Astrocyte of the cerebellum (primary cell): ENCODE measurements at regions not wholly inside any gene's neighbourhood (a gene's known extent, or its start where the extent isn't known, plus 50 kb on each side); places are given as distances from the start of the nearest gene placed in this dataset.

Source experiments
- DNase-seq: peaks from one replicate; pipeline ENCODE4 v3.0.0-alpha.2; 2011; ENCODE audit warnings: low read depth
- H3K4me3 ChIP-seq: 2 replicates; pipeline ENCODE4 v1.5.1; 2011; ENCODE audit warnings: mild to moderate bottlenecking, low read depth, low read length, moderate library complexity
- in situ Hi-C: cut with HindIII; loops from 2 replicates; pipeline ENCODE4 v1.10.0; 2017; ENCODE audit warnings: low sequenced_read_pairs
- TF ChIP-seq, protein P1 (sequence below): IDR thresholded peaks from 2 replicates; pipeline ENCODE4 v1.5.1; 2012; ENCODE audit warnings: low read length, low read depth, moderate library complexity, mild to moderate bottlenecking; ENCODE audit errors: missing control alignments

DNA sequence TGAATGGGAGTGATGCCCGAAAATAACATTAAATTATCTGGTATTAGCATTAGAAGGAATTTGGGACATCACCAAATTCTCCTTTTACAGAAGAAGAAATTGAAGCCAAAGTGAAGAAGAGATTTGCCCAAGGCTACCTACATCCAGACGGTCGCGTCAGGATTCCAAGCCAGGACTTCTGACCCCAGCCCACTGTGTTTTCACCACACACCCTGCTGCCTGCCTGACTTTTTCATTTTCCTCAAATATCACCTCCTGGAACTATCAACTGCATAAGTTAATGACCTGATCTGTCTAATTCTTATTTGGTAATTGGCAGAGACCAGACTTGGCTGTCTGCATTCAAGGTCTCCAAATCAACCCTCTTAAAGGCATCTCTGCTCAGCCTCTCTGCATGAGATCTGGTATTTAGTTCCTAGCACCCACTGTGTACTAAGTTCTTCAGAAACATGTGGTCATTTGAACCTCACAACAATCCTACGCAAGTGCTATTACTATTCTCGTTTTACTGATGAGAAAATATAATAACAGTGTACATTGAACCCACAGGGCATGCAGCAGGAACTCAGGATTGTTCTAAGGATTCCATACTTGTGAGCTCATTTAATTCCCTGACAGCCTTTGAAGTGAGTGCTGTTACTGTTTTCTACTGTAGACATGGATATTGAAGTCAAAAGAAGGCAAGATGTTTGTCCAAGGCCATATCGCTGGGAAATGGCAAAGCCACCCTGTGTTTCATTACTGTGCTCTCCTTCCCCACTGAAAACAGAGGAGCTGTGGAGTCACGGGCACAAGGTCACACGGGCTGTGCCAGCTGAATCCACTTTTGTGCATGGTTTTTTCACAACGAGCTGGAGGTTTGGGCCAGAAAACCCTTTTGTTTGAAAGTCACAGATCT is 195.2 kb upstream of the C1QTNF7 start:
- no peak overlapping the region for H3K4me3 ChIP-seq
- DNase-seq, result peak; percentile 60

DNA sequence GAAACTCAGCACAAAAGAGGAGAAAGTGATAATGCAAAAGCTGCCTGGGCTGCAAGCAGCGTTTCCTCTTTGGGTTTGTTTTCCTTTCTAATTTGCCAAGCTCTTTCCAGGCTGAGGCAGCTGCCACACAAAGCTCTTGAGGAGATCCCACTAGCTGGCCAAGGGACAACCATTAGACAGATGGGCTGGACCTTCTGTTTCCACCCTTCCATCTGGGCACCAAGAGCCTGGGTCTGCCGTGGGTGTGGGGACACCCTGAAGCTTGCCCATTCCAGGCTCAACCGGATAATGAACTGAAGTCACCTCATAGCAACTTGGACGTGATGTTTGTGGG is 194.6 kb upstream of the C1QTNF7 start:
- H3K4me3 ChIP-seq, result no peak overlapping the region
- in situ Hi-C loops, result loop anchor here (25.0 kb wide), 1 partner anchor 229 kb away; the partner anchor contains the start of gene CC2D2A
- no peak for DNase-seq
- TF ChIP-seq, protein P1, sequence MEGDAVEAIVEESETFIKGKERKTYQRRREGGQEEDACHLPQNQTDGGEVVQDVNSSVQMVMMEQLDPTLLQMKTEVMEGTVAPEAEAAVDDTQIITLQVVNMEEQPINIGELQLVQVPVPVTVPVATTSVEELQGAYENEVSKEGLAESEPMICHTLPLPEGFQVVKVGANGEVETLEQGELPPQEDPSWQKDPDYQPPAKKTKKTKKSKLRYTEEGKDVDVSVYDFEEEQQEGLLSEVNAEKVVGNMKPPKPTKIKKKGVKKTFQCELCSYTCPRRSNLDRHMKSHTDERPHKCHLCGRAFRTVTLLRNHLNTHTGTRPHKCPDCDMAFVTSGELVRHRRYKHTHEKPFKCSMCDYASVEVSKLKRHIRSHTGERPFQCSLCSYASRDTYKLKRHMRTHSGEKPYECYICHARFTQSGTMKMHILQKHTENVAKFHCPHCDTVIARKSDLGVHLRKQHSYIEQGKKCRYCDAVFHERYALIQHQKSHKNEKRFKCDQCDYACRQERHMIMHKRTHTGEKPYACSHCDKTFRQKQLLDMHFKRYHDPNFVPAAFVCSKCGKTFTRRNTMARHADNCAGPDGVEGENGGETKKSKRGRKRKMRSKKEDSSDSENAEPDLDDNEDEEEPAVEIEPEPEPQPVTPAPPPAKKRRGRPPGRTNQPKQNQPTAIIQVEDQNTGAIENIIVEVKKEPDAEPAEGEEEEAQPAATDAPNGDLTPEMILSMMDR, result no peak

More for the DNA sequence above, 195.2 kb upstream of the C1QTNF7 start:
- in situ Hi-C loops, result loop anchor here (25.0 kb wide), 1 partner anchor 230 kb away; the partner anchor contains the start of gene CC2D2A
- TF ChIP-seq, protein P1, result no peak

DNA sequence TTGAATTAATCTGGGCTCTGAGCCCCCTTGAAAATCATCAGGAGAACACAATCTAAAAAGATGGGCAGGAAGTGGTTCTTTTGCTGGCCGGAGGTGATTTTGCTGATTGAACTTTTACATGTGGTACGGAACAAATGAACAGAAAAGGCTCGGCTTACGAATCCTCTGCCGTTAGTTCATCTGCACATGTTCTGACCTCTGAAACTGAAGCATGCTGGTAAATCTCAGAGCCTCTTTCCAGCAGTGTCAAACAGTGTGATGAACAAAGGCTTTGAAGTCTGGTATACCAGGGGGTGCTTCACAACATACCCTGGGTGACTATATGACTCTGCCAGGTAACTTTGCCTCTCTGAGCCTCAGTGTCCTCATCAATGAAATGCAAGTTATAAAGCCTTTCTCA is 194.2 kb upstream of the C1QTNF7 start:
- in situ Hi-C loops, result loop anchor here (25.0 kb wide), 1 partner anchor 229 kb away; the partner anchor contains the start of gene CC2D2A

DNA sequence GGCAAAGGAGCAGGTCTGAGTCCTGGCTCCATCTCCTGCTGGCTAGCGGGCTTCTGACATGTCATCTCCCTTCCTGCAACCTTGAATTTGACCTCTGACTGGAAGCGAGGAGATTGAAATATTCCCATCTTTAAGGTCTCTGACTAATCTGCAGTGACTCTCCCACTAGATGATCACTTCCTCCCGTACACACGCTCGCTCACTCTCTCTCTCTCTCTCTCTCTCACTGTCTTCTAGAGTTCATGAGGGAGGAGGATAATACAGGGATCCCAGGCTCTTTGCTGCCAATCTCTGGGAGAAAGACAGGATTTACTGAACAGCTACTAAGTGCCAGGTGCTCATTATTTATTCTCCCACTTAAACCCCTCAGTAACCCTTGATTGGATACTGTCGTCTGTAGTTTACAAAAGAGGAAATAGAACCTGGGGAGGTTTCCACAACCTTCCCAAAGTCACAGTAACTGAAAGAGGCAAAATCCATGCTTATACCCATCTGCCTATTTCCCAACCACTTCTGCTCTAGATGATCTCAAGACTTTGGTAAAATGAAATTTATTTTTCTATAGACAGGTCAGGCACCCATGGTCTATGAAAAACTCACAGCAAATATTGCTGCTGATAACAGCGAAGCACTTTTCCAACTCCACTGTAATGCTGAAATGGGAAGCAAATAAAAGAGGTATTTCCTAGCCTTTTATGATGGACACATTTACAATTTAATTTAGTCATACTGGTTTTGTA is 193.5 kb upstream of the C1QTNF7 start:
- DNase-seq, result no peak
- H3K4me3 ChIP-seq, result no peak overlapping the region
- TF ChIP-seq, protein P1, result no peak
- in situ Hi-C loops, result loop anchor here (25.0 kb wide), 1 partner anchor 228 kb away; the partner anchor contains the start of gene CC2D2A

More for the DNA sequence above, 194.2 kb upstream of the C1QTNF7 start:
- no peak overlapping the region for H3K4me3 ChIP-seq
- TF ChIP-seq, protein P1, result no peak
- DNase-seq, result no peak

DNA sequence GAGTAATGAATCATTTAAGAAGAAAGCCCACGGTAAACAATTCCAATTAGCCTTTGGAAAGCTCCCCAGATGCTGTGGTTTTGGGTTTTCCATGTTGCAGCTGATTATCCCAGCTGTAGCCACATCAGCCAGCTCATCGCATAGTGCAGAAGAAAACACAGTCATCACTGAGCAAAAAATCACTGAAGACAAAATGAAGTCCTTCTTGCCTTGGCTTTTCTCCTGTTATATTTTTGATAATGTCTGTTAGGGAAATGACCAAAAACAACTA is 193.0 kb upstream of the C1QTNF7 start:
- H3K4me3 ChIP-seq, result no peak overlapping the region
- TF ChIP-seq, protein P1, result no peak
- peak; percentile 97 for DNase-seq
- in situ Hi-C loops, result loop anchor here (25.0 kb wide), 1 partner anchor 228 kb away; the partner anchor contains the start of gene CC2D2A

DNA sequence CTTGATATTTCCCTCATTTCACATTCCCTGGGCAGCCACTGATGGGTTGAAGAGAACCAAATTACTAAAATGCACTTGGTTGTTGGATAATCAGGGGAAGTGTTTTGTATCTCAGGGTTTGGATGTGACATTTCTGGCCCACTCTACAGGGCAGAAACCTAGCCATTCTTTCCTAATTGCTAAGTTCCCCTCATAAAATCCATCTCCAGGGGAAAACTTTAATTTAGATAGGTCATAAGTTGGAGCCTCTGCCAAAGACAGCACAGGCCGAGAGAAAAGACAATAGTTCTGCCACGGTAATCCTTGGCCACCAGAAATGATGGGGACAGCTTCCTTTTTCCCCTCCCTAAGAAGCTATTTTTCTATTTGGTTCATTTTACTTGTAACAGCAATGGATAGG is 192.7 kb upstream of the C1QTNF7 start:
- TF ChIP-seq, protein P1, result no peak
- in situ Hi-C loops, result loop anchor here (25.0 kb wide), 1 partner anchor 227 kb away; the partner anchor contains the start of gene CC2D2A
- H3K4me3 ChIP-seq, result no peak overlapping the region
- no peak for DNase-seq
